ENCODE measurements at regions not wholly inside any gene's neighbourhood (a gene's known extent, or its start where the extent isn't known, plus 50 kb on each side); places are given as distances from the start of the nearest gene placed in this dataset.
A peak's percentile ranks its signal among the peaks of the same experiment; 100 is the strongest.

DNA sequence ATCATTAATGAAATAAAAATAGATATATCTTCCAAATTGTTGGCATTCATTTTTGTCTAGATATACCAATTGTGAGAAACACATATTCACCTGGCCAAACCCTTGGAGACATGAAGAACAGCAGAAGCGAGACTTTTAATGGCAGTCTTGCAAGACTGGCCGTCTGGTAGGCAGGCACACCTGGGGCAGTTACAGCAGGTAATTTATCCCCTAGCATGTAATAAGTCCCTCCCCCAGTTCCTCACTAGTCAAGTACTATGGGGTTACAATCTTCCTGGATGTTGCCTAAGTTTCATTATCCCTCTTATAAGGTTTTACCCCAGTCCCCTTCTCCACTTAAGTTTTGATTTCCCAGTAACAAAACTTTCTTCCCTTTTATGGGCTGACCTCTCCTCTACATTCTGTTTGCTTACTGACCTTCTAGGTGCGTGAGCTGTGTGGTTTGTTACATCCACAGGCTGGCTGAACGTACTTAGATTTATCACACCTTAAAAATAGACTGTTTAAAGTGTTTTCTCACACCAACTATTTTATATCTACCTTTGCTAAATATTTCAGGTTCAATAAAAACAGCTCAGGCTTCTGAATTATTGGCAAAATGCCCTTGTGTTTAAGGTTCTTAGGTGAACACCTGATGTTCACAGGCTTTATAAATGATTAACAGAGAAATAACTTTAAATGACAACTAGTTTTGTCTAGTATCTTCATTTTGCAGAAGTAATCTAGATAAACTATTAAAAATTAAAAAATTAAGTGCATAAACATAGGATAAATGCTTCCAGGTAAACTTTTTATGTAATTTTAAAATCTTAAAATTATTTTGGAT is 365.0 kb upstream of the TFPI start:
- Histone ChIP-seq H3K9ac (ENCODE audit: low read depth in 1 of 2, low read length in 2 of 2) (no peak overlapping the region), H3K4me1 (ENCODE audit: control insufficient read depth in 4 of 4, insufficient read depth in 4 of 4, low read length in 3 of 4) (peaks cover 0 to 29% (median 18%) of the 10 kb centered on the region in 4 donors), H3K36me3 (ENCODE audit: control insufficient read depth in 4 of 4, insufficient read depth in 3 of 4, low read depth in 1 of 4, low read length in 3 of 4) (peaks cover 0 to 1% (median 0%) of the 10 kb centered on the region in 4 donors), H3K27me3 (ENCODE audit: control insufficient read depth in 4 of 4, insufficient read depth in 4 of 4, low read length in 3 of 4) (no peaks in the 10 kb centered on the region), H3K4me3 (ENCODE audit: low read depth in 1 of 3, low read length in 3 of 3) (no peak overlapping the region), H3K9me3 (ENCODE audit: control insufficient read depth in 4 of 4, low read length in 3 of 4) (no peaks in the 10 kb centered on the region), H3K27ac (ENCODE audit: low read depth in 1 of 2, low read length in 2 of 2) (no peak overlapping the region)
- TF ChIP-seq EGR1 (IDR thresholded peaks at IDR 0.05; ENCODE audit: low read depth in 2 of 2): no peak
- no peak for TF ChIP-seq YY1 (IDR thresholded peaks at IDR 0.05)
- peak in 1 of 2 donors; percentile 12 for TF ChIP-seq HNF4A (conservative IDR thresholded peaks at IDR 0.05)
- TF ChIP-seq, protein P1, sequence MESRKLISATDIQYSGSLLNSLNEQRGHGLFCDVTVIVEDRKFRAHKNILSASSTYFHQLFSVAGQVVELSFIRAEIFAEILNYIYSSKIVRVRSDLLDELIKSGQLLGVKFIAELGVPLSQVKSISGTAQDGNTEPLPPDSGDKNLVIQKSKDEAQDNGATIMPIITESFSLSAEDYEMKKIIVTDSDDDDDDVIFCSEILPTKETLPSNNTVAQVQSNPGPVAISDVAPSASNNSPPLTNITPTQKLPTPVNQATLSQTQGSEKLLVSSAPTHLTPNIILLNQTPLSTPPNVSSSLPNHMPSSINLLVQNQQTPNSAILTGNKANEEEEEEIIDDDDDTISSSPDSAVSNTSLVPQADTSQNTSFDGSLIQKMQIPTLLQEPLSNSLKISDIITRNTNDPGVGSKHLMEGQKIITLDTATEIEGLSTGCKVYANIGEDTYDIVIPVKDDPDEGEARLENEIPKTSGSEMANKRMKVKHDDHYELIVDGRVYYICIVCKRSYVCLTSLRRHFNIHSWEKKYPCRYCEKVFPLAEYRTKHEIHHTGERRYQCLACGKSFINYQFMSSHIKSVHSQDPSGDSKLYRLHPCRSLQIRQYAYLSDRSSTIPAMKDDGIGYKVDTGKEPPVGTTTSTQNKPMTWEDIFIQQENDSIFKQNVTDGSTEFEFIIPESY (IDR thresholded peaks at IDR 0.05): no peak
- no peak for TF ChIP-seq GABPA (IDR thresholded peaks at IDR 0.05 in 1 of 2, conservative IDR thresholded peaks at IDR 0.05 in 1 of 2)
- TF ChIP-seq, protein P2, sequence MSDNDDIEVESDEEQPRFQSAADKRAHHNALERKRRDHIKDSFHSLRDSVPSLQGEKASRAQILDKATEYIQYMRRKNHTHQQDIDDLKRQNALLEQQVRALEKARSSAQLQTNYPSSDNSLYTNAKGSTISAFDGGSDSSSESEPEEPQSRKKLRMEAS (IDR thresholded peaks at IDR 0.05): no peak
- TF ChIP-seq TAF1 (conservative IDR thresholded peaks at IDR 0.05): no peak
- no peak for TF ChIP-seq FOXA2 (IDR thresholded peaks at IDR 0.05)
- TF ChIP-seq, protein P3, sequence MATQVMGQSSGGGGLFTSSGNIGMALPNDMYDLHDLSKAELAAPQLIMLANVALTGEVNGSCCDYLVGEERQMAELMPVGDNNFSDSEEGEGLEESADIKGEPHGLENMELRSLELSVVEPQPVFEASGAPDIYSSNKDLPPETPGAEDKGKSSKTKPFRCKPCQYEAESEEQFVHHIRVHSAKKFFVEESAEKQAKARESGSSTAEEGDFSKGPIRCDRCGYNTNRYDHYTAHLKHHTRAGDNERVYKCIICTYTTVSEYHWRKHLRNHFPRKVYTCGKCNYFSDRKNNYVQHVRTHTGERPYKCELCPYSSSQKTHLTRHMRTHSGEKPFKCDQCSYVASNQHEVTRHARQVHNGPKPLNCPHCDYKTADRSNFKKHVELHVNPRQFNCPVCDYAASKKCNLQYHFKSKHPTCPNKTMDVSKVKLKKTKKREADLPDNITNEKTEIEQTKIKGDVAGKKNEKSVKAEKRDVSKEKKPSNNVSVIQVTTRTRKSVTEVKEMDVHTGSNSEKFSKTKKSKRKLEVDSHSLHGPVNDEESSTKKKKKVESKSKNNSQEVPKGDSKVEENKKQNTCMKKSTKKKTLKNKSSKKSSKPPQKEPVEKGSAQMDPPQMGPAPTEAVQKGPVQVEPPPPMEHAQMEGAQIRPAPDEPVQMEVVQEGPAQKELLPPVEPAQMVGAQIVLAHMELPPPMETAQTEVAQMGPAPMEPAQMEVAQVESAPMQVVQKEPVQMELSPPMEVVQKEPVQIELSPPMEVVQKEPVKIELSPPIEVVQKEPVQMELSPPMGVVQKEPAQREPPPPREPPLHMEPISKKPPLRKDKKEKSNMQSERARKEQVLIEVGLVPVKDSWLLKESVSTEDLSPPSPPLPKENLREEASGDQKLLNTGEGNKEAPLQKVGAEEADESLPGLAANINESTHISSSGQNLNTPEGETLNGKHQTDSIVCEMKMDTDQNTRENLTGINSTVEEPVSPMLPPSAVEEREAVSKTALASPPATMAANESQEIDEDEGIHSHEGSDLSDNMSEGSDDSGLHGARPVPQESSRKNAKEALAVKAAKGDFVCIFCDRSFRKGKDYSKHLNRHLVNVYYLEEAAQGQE (IDR thresholded peaks at IDR 0.05): no peak
- TF ChIP-seq, protein P4, sequence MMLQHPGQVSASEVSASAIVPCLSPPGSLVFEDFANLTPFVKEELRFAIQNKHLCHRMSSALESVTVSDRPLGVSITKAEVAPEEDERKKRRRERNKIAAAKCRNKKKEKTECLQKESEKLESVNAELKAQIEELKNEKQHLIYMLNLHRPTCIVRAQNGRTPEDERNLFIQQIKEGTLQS (IDR thresholded peaks at IDR 0.05): no peak
- no peak for TF ChIP-seq FOXA1 (IDR thresholded peaks at IDR 0.05)
- TF ChIP-seq SP1 (IDR thresholded peaks at IDR 0.05): peak; percentile 45
- TF ChIP-seq, protein P5, sequence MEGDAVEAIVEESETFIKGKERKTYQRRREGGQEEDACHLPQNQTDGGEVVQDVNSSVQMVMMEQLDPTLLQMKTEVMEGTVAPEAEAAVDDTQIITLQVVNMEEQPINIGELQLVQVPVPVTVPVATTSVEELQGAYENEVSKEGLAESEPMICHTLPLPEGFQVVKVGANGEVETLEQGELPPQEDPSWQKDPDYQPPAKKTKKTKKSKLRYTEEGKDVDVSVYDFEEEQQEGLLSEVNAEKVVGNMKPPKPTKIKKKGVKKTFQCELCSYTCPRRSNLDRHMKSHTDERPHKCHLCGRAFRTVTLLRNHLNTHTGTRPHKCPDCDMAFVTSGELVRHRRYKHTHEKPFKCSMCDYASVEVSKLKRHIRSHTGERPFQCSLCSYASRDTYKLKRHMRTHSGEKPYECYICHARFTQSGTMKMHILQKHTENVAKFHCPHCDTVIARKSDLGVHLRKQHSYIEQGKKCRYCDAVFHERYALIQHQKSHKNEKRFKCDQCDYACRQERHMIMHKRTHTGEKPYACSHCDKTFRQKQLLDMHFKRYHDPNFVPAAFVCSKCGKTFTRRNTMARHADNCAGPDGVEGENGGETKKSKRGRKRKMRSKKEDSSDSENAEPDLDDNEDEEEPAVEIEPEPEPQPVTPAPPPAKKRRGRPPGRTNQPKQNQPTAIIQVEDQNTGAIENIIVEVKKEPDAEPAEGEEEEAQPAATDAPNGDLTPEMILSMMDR (IDR thresholded peaks at IDR 0.05; ENCODE audit: low read depth, low read length, missing input control): no peak
- TF ChIP-seq JUND (IDR thresholded peaks at IDR 0.05): no peak
- TF ChIP-seq NR2F2 (IDR thresholded peaks at IDR 0.05): no peak
- no peak for TF ChIP-seq RAD21 (IDR thresholded peaks at IDR 0.05)
- no peak for TF ChIP-seq HNF4G (IDR thresholded peaks at IDR 0.05)
- peak; percentile 32 to 59 for TF ChIP-seq RXRA (IDR thresholded peaks at IDR 0.05)
- 47% methylated on average over 4 of the region's 4 CpGs for WGBS
- no peak for DNase-seq (ENCODE audit: low spot score)

Measured in liver (tissue), 8 donors.